GM19438 (cell line): ENCODE measurements at regions not wholly inside any gene's neighbourhood (a gene's known extent, or its start where the extent isn't known, plus 50 kb on each side); places are given as distances from the start of the nearest gene placed in this dataset.
A peak's percentile ranks its signal among the peaks of the same experiment; 100 is the strongest.
"Not testable (repeated sequence)": the region's sequence is repeated elsewhere in the genome, so short reads cannot be mapped to it uniquely, and the experiment has no call there.

Source experiments
- ATAC-seq: cut with Tn5 transposase; IDR thresholded peaks from one replicate; pipeline ENCODE4 v1.9.1; 2021; ENCODE audit warnings: low read depth; ENCODE audit not compliant: unreplicated experiment

- ATAC-seq: no peak
Observed at GRCh38 chr10:91000985-91001384, 80.1 kb upstream of the ANKRD1 start.

- no peak for ATAC-seq
Observed at GRCh38 chr10:91002656-91003055, 81.8 kb upstream of the ANKRD1 start.

- ATAC-seq: not testable (repeated sequence)
Observed at GRCh38 chr10:91003379-91003778, 82.5 kb upstream of the ANKRD1 start.

GRCh38 chr10:91005276-91005675 lies 84.4 kb upstream of the ANKRD1 start:
- ATAC-seq: not testable (repeated sequence)

GRCh38 chr10:91006001-91006751 lies 85.3 kb upstream of the ANKRD1 start:
- ATAC-seq: peak; percentile 29

- peak; percentile 88 for ATAC-seq
Observed at GRCh38 chr10:91006752-91007346, 86.0 kb upstream of the ANKRD1 start.

GRCh38 chr10:91007655-91008054 lies 86.8 kb upstream of the ANKRD1 start:
- ATAC-seq: no peak

- no peak for ATAC-seq
Observed at GRCh38 chr10:91009121-91009520, 88.2 kb upstream of the ANKRD1 start.

GRCh38 chr10:91010952-91011351 lies 90.1 kb upstream of the ANKRD1 start:
- no peak for ATAC-seq

GRCh38 chr10:91012502-91012901 lies 91.6 kb upstream of the ANKRD1 start:
- ATAC-seq: no peak

GRCh38 chr10:91013985-91014384 lies 93.1 kb upstream of the ANKRD1 start:
- ATAC-seq: no peak

- ATAC-seq: no peak
Observed at GRCh38 chr10:91017198-91017597, 96.3 kb upstream of the ANKRD1 start.

GRCh38 chr10:91021901-91022300 lies 101.0 kb upstream of the ANKRD1 start:
- ATAC-seq: no peak

GRCh38 chr10:91022390-91022789 lies 101.5 kb upstream of the ANKRD1 start:
- ATAC-seq: no peak

- ATAC-seq: no peak
Observed at GRCh38 chr10:91022924-91023699, 102.2 kb upstream of the ANKRD1 start.

- no peak for ATAC-seq
Observed at GRCh38 chr10:91023700-91024398, 103.0 kb upstream of the ANKRD1 start.

GRCh38 chr10:91024541-91024940 lies 103.7 kb upstream of the ANKRD1 start:
- no peak for ATAC-seq

- no peak for ATAC-seq
Observed at GRCh38 chr10:91032611-91033206, 111.8 kb upstream of the ANKRD1 start.

- ATAC-seq: no peak
Observed at GRCh38 chr10:91033324-91033950, 112.5 kb upstream of the ANKRD1 start.

- ATAC-seq: no peak
Observed at GRCh38 chr10:91034042-91034441, 113.2 kb upstream of the ANKRD1 start.
